ENCODE measurements at regions not wholly inside any gene's neighbourhood (a gene's known extent, or its start where the extent isn't known, plus 50 kb on each side); places are given as distances from the start of the nearest gene placed in this dataset.

DNA sequence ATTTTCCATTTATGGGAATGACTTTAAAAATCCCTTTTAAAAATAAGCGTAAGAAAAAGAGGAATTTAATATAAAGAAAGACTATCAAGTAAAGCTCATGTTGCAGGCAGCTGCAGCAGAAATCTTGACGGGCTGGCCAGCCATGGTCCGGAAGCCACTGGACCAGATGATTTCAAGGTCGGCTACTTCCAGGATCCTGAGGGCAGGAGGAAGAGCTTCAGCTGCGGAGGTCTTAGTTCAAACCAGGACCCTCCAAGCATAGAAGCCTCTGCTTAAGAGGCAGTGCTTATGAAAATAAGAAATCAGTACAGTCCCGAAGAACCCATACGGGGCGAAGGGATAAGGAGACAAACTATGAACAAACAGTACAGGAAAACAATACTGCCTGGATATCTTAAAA, 220.2 kb upstream of the CELF2 start:
- Histone ChIP-seq H3K27me3 (ENCODE audit: low read length) (no peaks in the 10 kb centered on the region), H4K20me1 (ENCODE audit: low read depth, low read length) (no peaks in the 10 kb centered on the region), H3K36me3 (ENCODE audit: low read length) (no peaks in the 10 kb centered on the region), H3K9me3 (ENCODE audit: insufficient read depth, low read length) (no peaks in the 10 kb centered on the region), H3F3A (ENCODE audit: insufficient read depth) (no peaks in the 10 kb centered on the region), H3K79me2 (ENCODE audit: insufficient read depth, low read length) (no peaks in the 10 kb centered on the region), H3K27ac (ENCODE audit: low read depth, low read length) (no peak overlapping the region), H3K9ac (ENCODE audit: low read length) (no peak overlapping the region), H3K4me2 (ENCODE audit: low read depth, low read length, poor library complexity, severe bottlenecking) (no peak overlapping the region), H2AFZ (ENCODE audit: low read depth, low read length, severe bottlenecking) (no peak overlapping the region), H3K9me2 (replicated peaks; ENCODE audit: insufficient read depth, low read length) (no peaks in the 10 kb centered on the region), H3K4me3 (ENCODE audit: insufficient read depth, low read length, poor library complexity, severe bottlenecking) (no peak overlapping the region)
- TF ChIP-seq, protein P1, sequence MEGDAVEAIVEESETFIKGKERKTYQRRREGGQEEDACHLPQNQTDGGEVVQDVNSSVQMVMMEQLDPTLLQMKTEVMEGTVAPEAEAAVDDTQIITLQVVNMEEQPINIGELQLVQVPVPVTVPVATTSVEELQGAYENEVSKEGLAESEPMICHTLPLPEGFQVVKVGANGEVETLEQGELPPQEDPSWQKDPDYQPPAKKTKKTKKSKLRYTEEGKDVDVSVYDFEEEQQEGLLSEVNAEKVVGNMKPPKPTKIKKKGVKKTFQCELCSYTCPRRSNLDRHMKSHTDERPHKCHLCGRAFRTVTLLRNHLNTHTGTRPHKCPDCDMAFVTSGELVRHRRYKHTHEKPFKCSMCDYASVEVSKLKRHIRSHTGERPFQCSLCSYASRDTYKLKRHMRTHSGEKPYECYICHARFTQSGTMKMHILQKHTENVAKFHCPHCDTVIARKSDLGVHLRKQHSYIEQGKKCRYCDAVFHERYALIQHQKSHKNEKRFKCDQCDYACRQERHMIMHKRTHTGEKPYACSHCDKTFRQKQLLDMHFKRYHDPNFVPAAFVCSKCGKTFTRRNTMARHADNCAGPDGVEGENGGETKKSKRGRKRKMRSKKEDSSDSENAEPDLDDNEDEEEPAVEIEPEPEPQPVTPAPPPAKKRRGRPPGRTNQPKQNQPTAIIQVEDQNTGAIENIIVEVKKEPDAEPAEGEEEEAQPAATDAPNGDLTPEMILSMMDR (IDR thresholded peaks at IDR 0.05; ENCODE audit: insufficient read depth, low read length, poor library complexity, severe bottlenecking): no peak
- no peak for TF ChIP-seq EZH2phosphoT487 (conservative IDR thresholded peaks at IDR 0.05; ENCODE audit: low read length)

- no peak overlapping the region for H3K9ac ChIP-seq (ENCODE audit: low read length)
- H3K4me3 ChIP-seq (ENCODE audit: insufficient read depth, low read length, poor library complexity, severe bottlenecking): no peak overlapping the region
These were observed 219.4 kb upstream of the CELF2 start for GRCh38 chr10:10798102-10798863.

DNA sequence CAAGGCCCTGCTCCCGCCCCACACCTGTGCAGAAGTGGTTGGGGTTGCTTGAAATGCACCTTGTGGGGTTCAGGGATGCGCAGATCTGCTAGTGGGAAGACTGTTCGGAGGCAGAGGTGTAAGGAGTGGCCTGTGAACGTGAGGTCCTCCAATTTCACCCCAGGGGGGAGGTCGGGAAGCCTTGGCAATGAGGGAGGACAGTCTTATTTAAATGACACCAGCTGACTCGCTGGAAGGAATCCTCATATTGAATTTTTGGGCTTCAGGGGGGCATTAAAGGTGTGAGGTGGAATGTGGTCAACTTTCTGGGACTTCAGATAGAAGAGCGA, 218.8 kb upstream of the CELF2 start:
- Histone ChIP-seq H3K9me2 (replicated peaks; ENCODE audit: insufficient read depth, low read length) (no peaks in the 10 kb centered on the region), H3K9me3 (ENCODE audit: insufficient read depth, low read length) (no peaks in the 10 kb centered on the region), H3K27ac (ENCODE audit: low read depth, low read length) (no peak overlapping the region), H3K4me3 (ENCODE audit: insufficient read depth, low read length, poor library complexity, severe bottlenecking) (no peak overlapping the region), H3K79me2 (ENCODE audit: insufficient read depth, low read length) (no peaks in the 10 kb centered on the region), H3K36me3 (ENCODE audit: low read length) (no peaks in the 10 kb centered on the region), H2AFZ (ENCODE audit: low read depth, low read length, severe bottlenecking) (no peak overlapping the region), H3K9ac (ENCODE audit: low read length) (no peak overlapping the region), H3F3A (ENCODE audit: insufficient read depth) (no peaks in the 10 kb centered on the region), H3K4me2 (ENCODE audit: low read depth, low read length, poor library complexity, severe bottlenecking) (no peak overlapping the region), H4K20me1 (ENCODE audit: low read depth, low read length) (no peaks in the 10 kb centered on the region), H3K27me3 (ENCODE audit: low read length) (no peaks in the 10 kb centered on the region)
- TF ChIP-seq, protein P1 (IDR thresholded peaks at IDR 0.05; ENCODE audit: insufficient read depth, low read length, poor library complexity, severe bottlenecking): no peak
- TF ChIP-seq EZH2phosphoT487 (conservative IDR thresholded peaks at IDR 0.05; ENCODE audit: low read length): no peak

More at GRCh38 chr10:10798102-10798863, 219.4 kb upstream of the CELF2 start:
- no peak for TF ChIP-seq EZH2phosphoT487 (conservative IDR thresholded peaks at IDR 0.05; ENCODE audit: low read length)
- TF ChIP-seq, protein P1 (IDR thresholded peaks at IDR 0.05; ENCODE audit: insufficient read depth, low read length, poor library complexity, severe bottlenecking): no peak
- Histone ChIP-seq H3K9me2 (replicated peaks; ENCODE audit: insufficient read depth, low read length) (no peaks in the 10 kb centered on the region), H3F3A (ENCODE audit: insufficient read depth) (no peaks in the 10 kb centered on the region), H3K79me2 (ENCODE audit: insufficient read depth, low read length) (no peaks in the 10 kb centered on the region), H3K36me3 (ENCODE audit: low read length) (no peaks in the 10 kb centered on the region), H3K27me3 (ENCODE audit: low read length) (no peaks in the 10 kb centered on the region), H3K27ac (ENCODE audit: low read depth, low read length) (no peak overlapping the region), H3K4me2 (ENCODE audit: low read depth, low read length, poor library complexity, severe bottlenecking) (no peak overlapping the region), H4K20me1 (ENCODE audit: low read depth, low read length) (no peaks in the 10 kb centered on the region), H2AFZ (ENCODE audit: low read depth, low read length, severe bottlenecking) (no peak overlapping the region), H3K9me3 (ENCODE audit: insufficient read depth, low read length) (no peaks in the 10 kb centered on the region)
